WTC11 (cell line): ENCODE measurements at regions not wholly inside any gene's neighbourhood (a gene's known extent, or its start where the extent isn't known, plus 50 kb on each side); places are given as distances from the start of the nearest gene placed in this dataset.

Experiments
- ATAC-seq: fragments of 200-7000 bp; cut with Tn5 transposase; 2 replicates; pipeline ENCODE4 v1.10.0; 2021; ENCODE audit warnings: mild to moderate bottlenecking, moderate library complexity
- CTCF ChIA-PET: fragments of 300-600 bp; sonication (Branson Sonifier 250); formaldehyde crosslinking; loops from one replicate; lab custom pipeline; 2021; ENCODE audit warnings: antibody characterized with exemption; lab: Charles Lee
- POLR2A ChIA-PET: fragments of 350-600 bp; sonication (Branson Sonifier 250); formaldehyde crosslinking; loops from one replicate; lab custom pipeline; 2021; ENCODE audit warnings: antibody characterized with exemption; lab: Charles Lee
- DNase-seq: peaks from one replicate; pipeline ENCODE4 v3.0.0; 2021; ENCODE audit warnings: low spot score
- H3K27ac Mint-ChIP-seq: 2 replicates; pipeline ENCODE4 v1.8.0; 2021; ENCODE audit warnings: mixed read lengths
- H3K27me3 Mint-ChIP-seq: 2 replicates; pipeline ENCODE4 v1.8.0; 2021; ENCODE audit warnings: low read depth, mild to moderate bottlenecking, moderate library complexity, mixed read lengths
- H3K36me3 Mint-ChIP-seq: 2 replicates; pipeline ENCODE4 v1.8.0; 2021; ENCODE audit warnings: mixed read lengths
- H3K4me1 Mint-ChIP-seq: 2 replicates; pipeline ENCODE4 v1.8.0; 2022; ENCODE audit warnings: mixed read lengths
- H3K4me3 Mint-ChIP-seq: 2 replicates; pipeline ENCODE4 v1.8.0; 2021; ENCODE audit warnings: mild to moderate bottlenecking, moderate library complexity, mixed read lengths
- H3K9me3 Mint-ChIP-seq: 2 replicates; pipeline ENCODE4 v1.8.0; 2021; ENCODE audit warnings: mixed read lengths
- AFF4 ChIP-seq: sonication (generic); formaldehyde crosslinking; IDR thresholded peaks from 2 replicates; pipeline ENCODE4 v1.8.1; 2023; ENCODE audit warnings: mild to moderate bottlenecking, missing genetic modification reagents, borderline replicate concordance
- ATF3 ChIP-seq: sonication (generic); formaldehyde crosslinking; conservative IDR thresholded peaks from 2 replicates; pipeline ENCODE4 v1.8.1; 2022; ENCODE audit warnings: mild to moderate bottlenecking, missing genetic modification reagents
- E2F1 ChIP-seq: sonication (generic); formaldehyde crosslinking; IDR thresholded peaks from 2 replicates; pipeline ENCODE4 v1.8.0; 2022; ENCODE audit warnings: mild to moderate bottlenecking, missing genetic modification reagents
- EMX1 ChIP-seq: fragments of 250-450 bp; sonication (Bioruptor Pico); IDR thresholded peaks from 2 replicates; pipeline ENCODE4 v1.8.0; 2021; ENCODE audit warnings: mild to moderate bottlenecking
- MLX ChIP-seq: sonication (generic); formaldehyde crosslinking; IDR thresholded peaks from 2 replicates; pipeline ENCODE4 v1.8.1; 2023; ENCODE audit warnings: mild to moderate bottlenecking, missing genetic modification reagents, moderate library complexity
- PRRX2 ChIP-seq: fragments of 250-450 bp; sonication (Bioruptor Pico); IDR thresholded peaks from 2 replicates; pipeline ENCODE4 v1.8.0; 2021; ENCODE audit warnings: mild to moderate bottlenecking
- TEAD4 ChIP-seq: sonication (generic); formaldehyde crosslinking; IDR thresholded peaks from 2 replicates; pipeline ENCODE4 v1.8.0; 2022; ENCODE audit warnings: mild to moderate bottlenecking, missing genetic modification reagents
- ZNF317 ChIP-seq: sonication (generic); formaldehyde crosslinking; IDR thresholded peaks from 2 replicates; pipeline ENCODE4 v1.8.1; 2023; ENCODE audit warnings: low read depth, mild to moderate bottlenecking, moderate library complexity, missing genetic modification reagents, borderline replicate concordance
- ZNF423 ChIP-seq: fragments of 250-450 bp; sonication (Bioruptor Pico); IDR thresholded peaks from 2 replicates; pipeline ENCODE4 v2.1.2; 2022; ENCODE audit warnings: mild to moderate bottlenecking, moderate library complexity
- ZNF512 ChIP-seq: sonication (generic); formaldehyde crosslinking; IDR thresholded peaks from 2 replicates; pipeline ENCODE4 v1.8.1; 2022; ENCODE audit warnings: missing genetic modification reagents, borderline replicate concordance
- TF ChIP-seq, protein P1 (sequence below): sonication (generic); formaldehyde crosslinking; IDR thresholded peaks from 2 replicates; pipeline ENCODE4 v1.8.0; 2022; ENCODE audit warnings: missing genetic modification reagents
- TF ChIP-seq, protein P2 (sequence below): fragments of 250-450 bp; sonication (Bioruptor Pico); conservative IDR thresholded peaks from 2 replicates; pipeline ENCODE4 v1.9.0; 2021; ENCODE audit warnings: mild to moderate bottlenecking
- TF ChIP-seq, protein P3 (sequence below): sonication (generic); formaldehyde crosslinking; IDR thresholded peaks from 2 replicates; pipeline ENCODE4 v1.8.0; 2023; ENCODE audit warnings: mild to moderate bottlenecking, missing genetic modification reagents
- TF ChIP-seq, protein P4 (sequence below): sonication (generic); formaldehyde crosslinking; IDR thresholded peaks from 2 replicates; pipeline ENCODE4 v1.8.0; 2022; ENCODE audit warnings: mild to moderate bottlenecking, missing genetic modification reagents
- TF ChIP-seq, protein P5 (sequence below): fragments of 250-450 bp; sonication (Bioruptor Pico); IDR thresholded peaks from 2 replicates; pipeline ENCODE4 v1.9.0; 2021; ENCODE audit warnings: mild to moderate bottlenecking

- H3K27ac Mint-ChIP-seq: no peak overlapping the region
- POLR2A ChIA-PET: no interaction called here
- no peak for DNase-seq
- no peaks in the 10 kb centered on the region for H3K27me3 Mint-ChIP-seq
- no peaks in the 10 kb centered on the region for H3K9me3 Mint-ChIP-seq
- TF ChIP-seq ATF3 (no peak), E2F1 (CRISPR knock-in tag) (no peak), AFF4 (CRISPR knock-in tag) (no peak), EMX1 (CRISPR knock-in tag) (no peak), ZNF512 (CRISPR knock-in tag) (no peak), PRRX2 (CRISPR knock-in tag) (no peak), ZNF317 (CRISPR knock-in tag) (no peak), TEAD4 (no peak), MLX (CRISPR knock-in tag) (no peak), ZNF423 (CRISPR knock-in tag) (no peak)
- TF ChIP-seq, protein P1, sequence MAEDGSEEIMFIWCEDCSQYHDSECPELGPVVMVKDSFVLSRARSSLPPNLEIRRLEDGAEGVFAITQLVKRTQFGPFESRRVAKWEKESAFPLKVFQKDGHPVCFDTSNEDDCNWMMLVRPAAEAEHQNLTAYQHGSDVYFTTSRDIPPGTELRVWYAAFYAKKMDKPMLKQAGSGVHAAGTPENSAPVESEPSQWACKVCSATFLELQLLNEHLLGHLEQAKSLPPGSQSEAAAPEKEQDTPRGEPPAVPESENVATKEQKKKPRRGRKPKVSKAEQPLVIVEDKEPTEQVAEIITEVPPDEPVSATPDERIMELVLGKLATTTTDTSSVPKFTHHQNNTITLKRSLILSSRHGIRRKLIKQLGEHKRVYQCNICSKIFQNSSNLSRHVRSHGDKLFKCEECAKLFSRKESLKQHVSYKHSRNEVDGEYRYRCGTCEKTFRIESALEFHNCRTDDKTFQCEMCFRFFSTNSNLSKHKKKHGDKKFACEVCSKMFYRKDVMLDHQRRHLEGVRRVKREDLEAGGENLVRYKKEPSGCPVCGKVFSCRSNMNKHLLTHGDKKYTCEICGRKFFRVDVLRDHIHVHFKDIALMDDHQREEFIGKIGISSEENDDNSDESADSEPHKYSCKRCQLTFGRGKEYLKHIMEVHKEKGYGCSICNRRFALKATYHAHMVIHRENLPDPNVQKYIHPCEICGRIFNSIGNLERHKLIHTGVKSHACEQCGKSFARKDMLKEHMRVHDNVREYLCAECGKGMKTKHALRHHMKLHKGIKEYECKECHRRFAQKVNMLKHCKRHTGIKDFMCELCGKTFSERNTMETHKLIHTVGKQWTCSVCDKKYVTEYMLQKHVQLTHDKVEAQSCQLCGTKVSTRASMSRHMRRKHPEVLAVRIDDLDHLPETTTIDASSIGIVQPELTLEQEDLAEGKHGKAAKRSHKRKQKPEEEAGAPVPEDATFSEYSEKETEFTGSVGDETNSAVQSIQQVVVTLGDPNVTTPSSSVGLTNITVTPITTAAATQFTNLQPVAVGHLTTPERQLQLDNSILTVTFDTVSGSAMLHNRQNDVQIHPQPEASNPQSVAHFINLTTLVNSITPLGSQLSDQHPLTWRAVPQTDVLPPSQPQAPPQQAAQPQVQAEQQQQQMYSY (CRISPR knock-in tag): no peak
- TF ChIP-seq, protein P2, sequence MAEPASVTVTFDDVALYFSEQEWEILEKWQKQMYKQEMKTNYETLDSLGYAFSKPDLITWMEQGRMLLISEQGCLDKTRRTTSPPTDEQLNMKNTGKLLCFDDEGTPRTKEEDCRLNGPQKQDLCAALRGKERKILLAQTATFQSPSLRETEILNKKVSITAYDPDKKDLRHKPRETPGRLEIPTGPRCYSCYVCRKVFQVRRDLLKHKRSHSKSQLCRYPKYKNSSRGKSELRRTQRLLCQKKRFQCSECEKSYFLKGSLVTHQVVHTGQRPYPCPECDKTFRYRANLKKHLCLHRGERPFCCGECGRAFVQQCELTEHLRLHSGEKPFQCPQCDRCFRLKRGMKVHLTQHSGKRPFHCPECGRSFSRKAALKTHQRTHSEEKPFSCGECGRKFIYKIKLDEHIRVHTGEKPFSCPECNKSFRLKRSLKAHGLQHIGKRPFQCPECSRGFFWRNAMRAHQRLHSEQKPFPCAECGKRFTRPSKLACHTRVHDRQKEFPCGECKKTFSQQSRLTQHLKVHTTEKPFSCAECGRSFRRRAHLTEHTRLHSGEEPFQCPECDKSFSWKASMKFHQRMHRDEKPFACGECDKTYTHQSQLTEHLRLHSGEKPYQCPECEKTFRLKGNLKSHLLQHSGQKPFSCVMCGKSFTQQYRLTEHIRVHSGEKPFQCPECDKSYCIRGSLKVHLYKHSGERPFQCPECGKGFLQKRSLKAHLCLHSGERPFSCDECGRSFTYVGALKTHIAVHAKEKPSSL (CRISPR knock-in tag): no peak
- TF ChIP-seq, protein P3, sequence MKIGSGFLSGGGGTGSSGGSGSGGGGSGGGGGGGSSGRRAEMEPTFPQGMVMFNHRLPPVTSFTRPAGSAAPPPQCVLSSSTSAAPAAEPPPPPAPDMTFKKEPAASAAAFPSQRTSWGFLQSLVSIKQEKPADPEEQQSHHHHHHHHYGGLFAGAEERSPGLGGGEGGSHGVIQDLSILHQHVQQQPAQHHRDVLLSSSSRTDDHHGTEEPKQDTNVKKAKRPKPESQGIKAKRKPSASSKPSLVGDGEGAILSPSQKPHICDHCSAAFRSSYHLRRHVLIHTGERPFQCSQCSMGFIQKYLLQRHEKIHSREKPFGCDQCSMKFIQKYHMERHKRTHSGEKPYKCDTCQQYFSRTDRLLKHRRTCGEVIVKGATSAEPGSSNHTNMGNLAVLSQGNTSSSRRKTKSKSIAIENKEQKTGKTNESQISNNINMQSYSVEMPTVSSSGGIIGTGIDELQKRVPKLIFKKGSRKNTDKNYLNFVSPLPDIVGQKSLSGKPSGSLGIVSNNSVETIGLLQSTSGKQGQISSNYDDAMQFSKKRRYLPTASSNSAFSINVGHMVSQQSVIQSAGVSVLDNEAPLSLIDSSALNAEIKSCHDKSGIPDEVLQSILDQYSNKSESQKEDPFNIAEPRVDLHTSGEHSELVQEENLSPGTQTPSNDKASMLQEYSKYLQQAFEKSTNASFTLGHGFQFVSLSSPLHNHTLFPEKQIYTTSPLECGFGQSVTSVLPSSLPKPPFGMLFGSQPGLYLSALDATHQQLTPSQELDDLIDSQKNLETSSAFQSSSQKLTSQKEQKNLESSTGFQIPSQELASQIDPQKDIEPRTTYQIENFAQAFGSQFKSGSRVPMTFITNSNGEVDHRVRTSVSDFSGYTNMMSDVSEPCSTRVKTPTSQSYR: no peak
- TF ChIP-seq, protein P4, sequence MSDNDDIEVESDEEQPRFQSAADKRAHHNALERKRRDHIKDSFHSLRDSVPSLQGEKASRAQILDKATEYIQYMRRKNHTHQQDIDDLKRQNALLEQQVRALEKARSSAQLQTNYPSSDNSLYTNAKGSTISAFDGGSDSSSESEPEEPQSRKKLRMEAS (CRISPR knock-in tag): no peak
- TF ChIP-seq, protein P5, sequence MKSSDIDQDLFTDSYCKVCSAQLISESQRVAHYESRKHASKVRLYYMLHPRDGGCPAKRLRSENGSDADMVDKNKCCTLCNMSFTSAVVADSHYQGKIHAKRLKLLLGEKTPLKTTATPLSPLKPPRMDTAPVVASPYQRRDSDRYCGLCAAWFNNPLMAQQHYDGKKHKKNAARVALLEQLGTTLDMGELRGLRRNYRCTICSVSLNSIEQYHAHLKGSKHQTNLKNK (CRISPR knock-in tag): no peak
- ATAC-seq: peak; percentile 34; the same call in 1 of the 2 replicates
- H3K4me1 Mint-ChIP-seq: peaks cover 3% of the 10 kb centered on the region; the same call in 1 of the 2 replicates
- H3K4me3 Mint-ChIP-seq: no peak overlapping the region
- H3K36me3 Mint-ChIP-seq: no peaks in the 10 kb centered on the region
- CTCF ChIA-PET: no interaction called here
These were observed 152.9 kb downstream of the ATP6V1G3 start for GRCh38 chr1:198387587-198387986.
